H9 (cell line): ENCODE measurements at regions not wholly inside any gene's neighbourhood (a gene's known extent, or its start where the extent isn't known, plus 50 kb on each side); places are given as distances from the start of the nearest gene placed in this dataset.
"Not testable (repeated sequence)": the region's sequence is repeated elsewhere in the genome, so short reads cannot be mapped to it uniquely, and the experiment has no call there.

Experiments
- DNase-seq: peaks from one replicate; pipeline ENCODE4 v3.0.0-alpha.2; 2017
- H2AFZ ChIP-seq: one replicate; pipeline ENCODE4 v1.6.1; 2013; ENCODE audit warnings: mild to moderate bottlenecking, low read length, control low read depth, moderate library complexity
- H2AK5ac ChIP-seq: 2 replicates; pipeline ENCODE4 v1.6.1; 2013; ENCODE audit warnings: low read length, control low read depth, mixed read lengths; ENCODE audit not compliant: insufficient read length
- H2BK120ac ChIP-seq: one replicate; pipeline ENCODE4 v1.6.1; 2013; ENCODE audit warnings: low read depth, mild to moderate bottlenecking, low read length, control low read depth, inconsistent platforms; ENCODE audit not compliant: poor library complexity, severe bottlenecking
- H2BK12ac ChIP-seq: 2 replicates; pipeline ENCODE4 v1.6.1; 2013; ENCODE audit warnings: low read length, control low read depth, mixed read lengths, low read depth; ENCODE audit not compliant: insufficient read length
- H2BK15ac ChIP-seq: 2 replicates; pipeline ENCODE4 v1.6.1; 2013; ENCODE audit warnings: low read depth, low read length, control low read depth
- H2BK20ac ChIP-seq: one replicate; pipeline ENCODE4 v1.6.1; 2013; ENCODE audit warnings: low read depth, mild to moderate bottlenecking, low read length, control low read depth, inconsistent platforms; ENCODE audit not compliant: poor library complexity, severe bottlenecking
- H2BK5ac ChIP-seq: 2 replicates; pipeline ENCODE4 v1.6.1; 2013; ENCODE audit warnings: low read length, control low read depth, mixed read lengths; ENCODE audit not compliant: insufficient read length
- H3K14ac ChIP-seq: 2 replicates; pipeline ENCODE4 v1.6.1; 2013; ENCODE audit warnings: low read length, control low read depth; ENCODE audit not compliant: insufficient read depth
- H3K18ac ChIP-seq: 2 replicates; pipeline ENCODE4 v1.6.1; 2013; ENCODE audit warnings: low read depth, mild to moderate bottlenecking, mixed read lengths, low read length, control low read depth; ENCODE audit not compliant: insufficient read length
- H3K23ac ChIP-seq: 2 replicates; pipeline ENCODE4 v1.6.1; 2013; ENCODE audit warnings: low read length, control low read depth, mixed read lengths, low read depth; ENCODE audit not compliant: insufficient read length
- H3K23me2 ChIP-seq: 2 replicates; pipeline ENCODE4 v1.6.1; 2013; ENCODE audit warnings: low read depth, mild to moderate bottlenecking, mixed read lengths, low read length, control low read depth; ENCODE audit not compliant: insufficient read length, poor library complexity, severe bottlenecking
- H3K27ac ChIP-seq: 2 replicates; pipeline ENCODE4 v1.5.1; 2013; ENCODE audit warnings: low read length, control low read depth, mixed read lengths, low read depth; ENCODE audit not compliant: insufficient read length
- H3K27me3 ChIP-seq: 2 replicates; pipeline ENCODE4 v1.6.1; 2013; ENCODE audit warnings: low read length, control low read depth, inconsistent platforms; ENCODE audit not compliant: insufficient read depth
- H3K4ac ChIP-seq: 2 replicates; pipeline ENCODE4 v1.6.1; 2013; ENCODE audit warnings: low read depth, mild to moderate bottlenecking, control low read depth, inconsistent platforms, low read length, moderate library complexity
- H3K4me1 ChIP-seq: 2 replicates; pipeline ENCODE4 v1.6.1; 2013; ENCODE audit warnings: low read length, control low read depth, inconsistent platforms; ENCODE audit not compliant: insufficient read depth
- H3K4me2 ChIP-seq: 2 replicates; pipeline ENCODE4 v1.6.1; 2013; ENCODE audit warnings: low read length, control low read depth, mixed read lengths; ENCODE audit not compliant: insufficient read length, insufficient read depth
- H3K56ac ChIP-seq: 2 replicates; pipeline ENCODE4 v1.6.1; 2013; ENCODE audit warnings: low read depth, mild to moderate bottlenecking, mixed read lengths, low read length, control low read depth; ENCODE audit not compliant: insufficient read length
- H3K79me1 ChIP-seq: 2 replicates; pipeline ENCODE4 v1.6.1; 2013; ENCODE audit warnings: low read depth, mild to moderate bottlenecking, moderate library complexity, low read length, control low read depth, inconsistent platforms; ENCODE audit not compliant: insufficient read depth, poor library complexity, severe bottlenecking
- H3K79me2 ChIP-seq: 2 replicates; pipeline ENCODE4 v1.6.1; 2013; ENCODE audit warnings: low read length, control low read depth, inconsistent platforms; ENCODE audit not compliant: insufficient read depth
- H3K9ac ChIP-seq: 2 replicates; pipeline ENCODE4 v1.6.1; 2013; ENCODE audit warnings: low read length, control low read depth, mixed read lengths; ENCODE audit not compliant: insufficient read length; ENCODE audit errors: extremely low read depth
- H3K9me3 ChIP-seq: one replicate; pipeline ENCODE4 v1.6.1; 2013; ENCODE audit warnings: low read depth, low read length, inconsistent platforms; ENCODE audit not compliant: control insufficient read depth
- H3T11ph ChIP-seq: one replicate; pipeline ENCODE4 v1.6.1; 2013; ENCODE audit warnings: mild to moderate bottlenecking, low read length, control low read depth, inconsistent platforms
- H4K20me1 ChIP-seq: one replicate; pipeline ENCODE4 v1.6.1; 2013; ENCODE audit not compliant: control insufficient read depth, insufficient read length, insufficient read depth
- H4K5ac ChIP-seq: 2 replicates; pipeline ENCODE4 v1.6.1; 2013; ENCODE audit warnings: low read depth, mild to moderate bottlenecking, mixed read lengths, low read length, control low read depth; ENCODE audit not compliant: insufficient read length
- H4K8ac ChIP-seq: replicated peaks from 2 replicates; pipeline ENCODE4 v1.6.1; 2013; ENCODE audit warnings: low read length, control low read depth, mixed read lengths, low read depth; ENCODE audit not compliant: insufficient read length
- H4K91ac ChIP-seq: 2 replicates; pipeline ENCODE4 v1.6.1; 2013; ENCODE audit warnings: low read depth, mild to moderate bottlenecking, moderate library complexity, mixed read lengths, low read length, control low read depth; ENCODE audit not compliant: insufficient read length
- H3K27ac Mint-ChIP-seq, 3 experiments: 2 replicates in 2 of 3; 3 replicates in 1 of 3; pipeline ENCODE4 v1.8.0; 2020 to 2021; ENCODE audit warnings: mixed read lengths in 3 of 3, mild to moderate bottlenecking in 1 of 3, moderate library complexity in 1 of 3
- H3K27me3 Mint-ChIP-seq: 2 replicates; pipeline ENCODE4 v1.8.0; 2021; ENCODE audit warnings: low read depth, mild to moderate bottlenecking, moderate library complexity, mixed read lengths
- H3K36me3 Mint-ChIP-seq, 3 experiments: 2 replicates in 2 of 3; 3 replicates in 1 of 3; pipeline ENCODE4 v1.8.0; 2020 to 2021; ENCODE audit warnings: low read depth in 3 of 3, mixed read lengths in 3 of 3; ENCODE audit not compliant: insufficient read depth in 1 of 3
- H3K4me1 Mint-ChIP-seq, 2 experiments: 2 replicates each; pipeline ENCODE4 v1.8.0; 2020; ENCODE audit warnings: mixed read lengths in 2 of 2
- H3K4me3 Mint-ChIP-seq, 2 experiments: 2 replicates in 1 of 2; 3 replicates in 1 of 2; pipeline ENCODE4 v1.8.0; 2020 to 2021; ENCODE audit warnings: mild to moderate bottlenecking in 2 of 2, mixed read lengths in 2 of 2, moderate library complexity in 1 of 2
- H3K9me3 Mint-ChIP-seq, 2 experiments: 2 replicates in 1 of 2; 3 replicates in 1 of 2; pipeline ENCODE4 v1.8.0; 2020; ENCODE audit warnings: mild to moderate bottlenecking in 2 of 2, mixed read lengths in 2 of 2, moderate library complexity in 1 of 2
- WGBS: extraction: QIAGEN DNeasy Blood & Tissue Kit; methylation state at CpG from one replicate; pipeline ENCODE4 v1.1.7; 2013; ENCODE audit warnings: missing lambda C conversion rate, low lambda C conversion rate, mixed read lengths; ENCODE audit not compliant: insufficient read length; ENCODE audit errors: extremely low coverage; 5-methylcytosine and 5-hydroxymethylcytosine counted together
- TF ChIP-seq, protein P1 (sequence below): fragments of 200-600 bp; sonication (generic); conservative IDR thresholded peaks from 3 replicates; pipeline ENCODE4 v1.8.0; 2021; ENCODE audit warnings: antibody characterized with exemption, mild to moderate bottlenecking

DNA sequence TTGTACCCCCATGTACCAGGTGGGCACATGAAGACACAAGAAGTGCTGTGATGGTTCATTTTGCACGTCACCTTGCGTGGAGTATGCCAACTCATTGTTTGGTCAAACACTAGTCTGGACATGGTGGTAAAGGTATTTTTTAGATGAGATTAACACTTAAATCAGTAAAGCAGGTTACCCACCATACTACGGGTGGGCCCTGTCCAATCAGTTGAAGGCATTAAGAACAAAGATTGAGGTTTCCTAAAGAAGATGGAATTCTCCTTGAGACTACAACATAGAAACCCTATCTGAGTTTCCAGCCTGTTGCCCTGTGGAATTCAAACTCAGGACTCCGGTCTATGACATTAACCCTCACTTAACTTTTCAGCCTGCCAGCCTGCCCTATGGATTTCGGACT is 118.4 kb downstream of the RPLP1 start:
- H3K27ac Mint-ChIP-seq: no peak overlapping the region
- H2BK120ac ChIP-seq: no peak overlapping the region
- H3K27ac ChIP-seq: no peak overlapping the region

DNA sequence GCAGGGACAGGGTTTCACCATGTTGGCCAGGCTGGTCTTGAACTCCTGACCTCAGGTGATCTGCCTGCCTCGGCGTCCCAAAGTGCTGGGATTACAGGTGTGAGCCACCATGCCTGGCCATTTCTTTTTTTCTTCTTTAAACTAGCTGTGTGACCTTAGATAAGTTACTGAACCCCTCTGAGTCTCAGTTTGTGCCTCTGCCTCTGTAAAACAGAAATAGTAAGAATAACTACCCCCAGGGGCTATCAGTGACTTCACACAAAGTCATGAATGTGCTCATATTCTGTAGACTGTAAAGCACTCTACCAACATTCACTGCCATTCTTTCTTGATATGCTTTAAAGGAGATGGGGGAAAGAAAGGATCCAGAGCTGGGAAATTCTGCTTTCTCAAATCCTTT is 120.7 kb downstream of the RPLP1 start:
- WGBS: no CpG with 5 or more reads among the region's 2 CpGs
- H4K8ac ChIP-seq, H3K18ac ChIP-seq, H3K9me3 Mint-ChIP-seq, H3K4me1 ChIP-seq, H3K27me3 Mint-ChIP-seq, H2AFZ ChIP-seq, H4K5ac ChIP-seq, DNase-seq, H3K36me3 Mint-ChIP-seq, H3K79me2 ChIP-seq, H2BK20ac ChIP-seq, H3K14ac ChIP-seq, H3K9ac ChIP-seq, H2BK15ac ChIP-seq, H4K91ac ChIP-seq, H4K20me1 ChIP-seq, H3K4me3 Mint-ChIP-seq, H3K23me2 ChIP-seq, H3K23ac ChIP-seq, H3K4me2 ChIP-seq, H3K79me1 ChIP-seq, H2BK12ac ChIP-seq, H2AK5ac ChIP-seq, H2BK120ac ChIP-seq, H3K56ac ChIP-seq, H3K9me3 ChIP-seq, H3K4ac ChIP-seq, H3T11ph ChIP-seq, H3K27ac ChIP-seq, H3K27me3 ChIP-seq, H2BK5ac ChIP-seq: not testable (repeated sequence)
- peak overlapping the region in 1 of 3 experiments; percentile 44; a peak in 1 of 7 replicates for H3K27ac Mint-ChIP-seq
- peaks cover 16 to 18% of the 10 kb centered on the region in 2 experiments for H3K4me1 Mint-ChIP-seq

More for the DNA sequence above, 118.4 kb downstream of the RPLP1 start:
- no CpG with 5 or more reads among the region's 5 CpGs for WGBS
- Histone ChIP-seq H3T11ph (no peak overlapping the region), H3K18ac (no peak overlapping the region), H3K23me2 (no peaks in the 10 kb centered on the region), H3K79me1 (no peaks in the 10 kb centered on the region), H4K91ac (no peak overlapping the region), H3K56ac (no peak overlapping the region), H3K79me2 (no peaks in the 10 kb centered on the region), H4K8ac (no peak overlapping the region), H2BK5ac (no peak overlapping the region), H2AFZ (no peak overlapping the region), H3K27me3 (no peaks in the 10 kb centered on the region), H3K9ac (no peak overlapping the region), H3K4me2 (no peak overlapping the region), H4K20me1 (no peaks in the 10 kb centered on the region), H2BK20ac (no peak overlapping the region), H3K14ac (no peak overlapping the region), H3K23ac (no peak overlapping the region), H3K9me3 (no peaks in the 10 kb centered on the region), H2BK12ac (no peak overlapping the region), H2BK15ac (no peak overlapping the region), H4K5ac (no peak overlapping the region), H3K4ac (no peak overlapping the region), H3K4me1 (no peaks in the 10 kb centered on the region), H2AK5ac (no peak overlapping the region)
- Mint-ChIP-seq H3K36me3 (no peaks in the 10 kb centered on the region; a peak in 1 of 7 replicates), H3K4me1 (peaks cover 16 to 18% of the 10 kb centered on the region in 2 experiments), H3K9me3 (no peaks in the 10 kb centered on the region), H3K27me3 (peaks cover 3% of the 10 kb centered on the region), H3K4me3 (no peak overlapping the region)
- TF ChIP-seq, protein P1, sequence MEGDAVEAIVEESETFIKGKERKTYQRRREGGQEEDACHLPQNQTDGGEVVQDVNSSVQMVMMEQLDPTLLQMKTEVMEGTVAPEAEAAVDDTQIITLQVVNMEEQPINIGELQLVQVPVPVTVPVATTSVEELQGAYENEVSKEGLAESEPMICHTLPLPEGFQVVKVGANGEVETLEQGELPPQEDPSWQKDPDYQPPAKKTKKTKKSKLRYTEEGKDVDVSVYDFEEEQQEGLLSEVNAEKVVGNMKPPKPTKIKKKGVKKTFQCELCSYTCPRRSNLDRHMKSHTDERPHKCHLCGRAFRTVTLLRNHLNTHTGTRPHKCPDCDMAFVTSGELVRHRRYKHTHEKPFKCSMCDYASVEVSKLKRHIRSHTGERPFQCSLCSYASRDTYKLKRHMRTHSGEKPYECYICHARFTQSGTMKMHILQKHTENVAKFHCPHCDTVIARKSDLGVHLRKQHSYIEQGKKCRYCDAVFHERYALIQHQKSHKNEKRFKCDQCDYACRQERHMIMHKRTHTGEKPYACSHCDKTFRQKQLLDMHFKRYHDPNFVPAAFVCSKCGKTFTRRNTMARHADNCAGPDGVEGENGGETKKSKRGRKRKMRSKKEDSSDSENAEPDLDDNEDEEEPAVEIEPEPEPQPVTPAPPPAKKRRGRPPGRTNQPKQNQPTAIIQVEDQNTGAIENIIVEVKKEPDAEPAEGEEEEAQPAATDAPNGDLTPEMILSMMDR: no peak
- DNase-seq: no peak
